ENCODE measurements at regions not wholly inside any gene's neighbourhood (a gene's known extent, or its start where the extent isn't known, plus 50 kb on each side); places are given as distances from the start of the nearest gene placed in this dataset.
A peak's percentile ranks its signal among the peaks of the same experiment; 100 is the strongest.

DNA sequence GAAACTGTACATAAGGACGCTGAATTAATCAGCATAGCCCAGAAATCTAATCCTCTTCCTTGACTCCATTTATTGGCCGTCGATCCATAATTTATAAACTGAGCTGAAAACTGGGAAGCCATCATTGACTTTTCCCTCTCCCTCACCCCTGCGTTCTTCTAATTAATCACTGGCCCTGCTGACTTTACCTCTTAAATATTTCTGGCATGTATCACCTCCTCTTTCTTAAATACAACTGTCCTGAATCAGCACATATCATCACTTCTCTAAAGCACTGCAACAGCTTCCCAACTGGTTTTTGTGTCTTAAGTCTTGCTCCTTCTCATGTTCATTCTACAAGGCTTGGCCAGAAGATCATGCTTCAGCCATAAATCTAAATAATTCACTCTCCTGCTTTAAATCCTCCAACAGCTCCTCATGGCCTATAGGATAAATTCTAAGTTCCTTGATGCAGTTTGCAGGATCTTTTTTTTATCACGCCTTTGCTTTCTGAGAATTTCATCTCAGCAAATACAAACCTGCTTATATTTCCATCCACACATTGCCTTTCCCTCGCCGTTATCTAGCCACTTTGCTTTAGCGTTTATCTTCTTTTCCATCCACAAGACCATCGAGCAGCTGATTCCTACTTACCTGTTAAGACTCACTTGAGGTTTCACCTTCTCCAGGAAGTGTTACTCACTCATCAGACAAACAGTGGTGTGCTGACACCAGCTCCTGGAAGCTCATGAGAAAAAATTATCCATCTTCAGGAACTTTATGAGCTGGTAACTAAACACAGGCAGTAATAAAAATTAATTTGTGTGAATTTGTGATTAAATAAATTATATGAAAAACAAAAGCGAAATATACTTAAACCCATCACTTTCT is 295.6 kb upstream of the FLRT2 start:
- no peak for DNase-seq

DNA sequence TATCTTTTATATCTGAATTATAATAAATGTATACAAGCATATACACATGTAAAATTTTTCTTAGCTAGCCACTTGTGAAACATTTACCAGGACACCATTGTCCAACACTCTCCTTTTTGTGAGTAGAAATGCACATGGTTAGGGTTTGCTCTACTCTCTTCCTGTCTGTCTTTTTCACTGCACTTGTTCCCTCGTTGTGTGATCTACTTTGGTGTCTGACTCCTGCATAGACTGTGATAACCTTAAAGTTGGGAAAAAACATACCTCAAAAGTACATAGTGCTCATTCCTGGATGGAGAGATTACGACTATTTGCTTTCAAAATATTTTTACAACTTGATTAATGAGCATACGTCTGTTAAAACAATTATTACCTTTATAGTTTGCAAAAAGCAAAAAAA is 294.1 kb upstream of the FLRT2 start:
- DNase-seq = no peak

GRCh38 chr14:85236296-85236695 is 293.6 kb upstream of the FLRT2 start:
- no peak for DNase-seq

GRCh38 chr14:85239791-85240190 is 290.2 kb upstream of the FLRT2 start:
- DNase-seq = no peak

GRCh38 chr14:85241022-85241855 is 288.7 kb upstream of the FLRT2 start:
- no peak for DNase-seq

- no peak for DNase-seq
Observed at GRCh38 chr14:85242666-85243065, 287.3 kb upstream of the FLRT2 start.

GRCh38 chr14:85243321-85243720 is 286.6 kb upstream of the FLRT2 start:
- DNase-seq = no peak

DNA sequence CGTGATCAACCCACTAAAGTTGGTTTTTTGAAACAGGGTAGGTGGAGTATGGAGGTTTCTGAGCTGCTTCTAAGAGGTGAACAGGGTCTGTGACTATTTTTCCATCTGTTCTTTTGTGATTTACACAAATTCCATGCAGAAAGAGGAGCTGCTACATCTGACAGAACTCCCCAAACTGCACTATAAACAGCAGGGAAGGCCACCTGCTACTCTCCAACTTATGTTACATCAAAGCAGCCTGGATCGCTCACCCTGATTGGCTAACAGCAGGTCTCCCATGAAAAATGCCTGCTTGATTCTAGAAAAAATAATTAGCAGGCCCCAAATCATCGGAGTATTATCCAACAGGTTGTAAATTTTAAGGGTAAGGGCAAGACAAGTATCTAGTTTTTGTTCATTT is 282.9 kb upstream of the FLRT2 start:
- no peak for DNase-seq

- no peak for DNase-seq
Observed at GRCh38 chr14:85248881-85249635, 280.9 kb upstream of the FLRT2 start.

DNA sequence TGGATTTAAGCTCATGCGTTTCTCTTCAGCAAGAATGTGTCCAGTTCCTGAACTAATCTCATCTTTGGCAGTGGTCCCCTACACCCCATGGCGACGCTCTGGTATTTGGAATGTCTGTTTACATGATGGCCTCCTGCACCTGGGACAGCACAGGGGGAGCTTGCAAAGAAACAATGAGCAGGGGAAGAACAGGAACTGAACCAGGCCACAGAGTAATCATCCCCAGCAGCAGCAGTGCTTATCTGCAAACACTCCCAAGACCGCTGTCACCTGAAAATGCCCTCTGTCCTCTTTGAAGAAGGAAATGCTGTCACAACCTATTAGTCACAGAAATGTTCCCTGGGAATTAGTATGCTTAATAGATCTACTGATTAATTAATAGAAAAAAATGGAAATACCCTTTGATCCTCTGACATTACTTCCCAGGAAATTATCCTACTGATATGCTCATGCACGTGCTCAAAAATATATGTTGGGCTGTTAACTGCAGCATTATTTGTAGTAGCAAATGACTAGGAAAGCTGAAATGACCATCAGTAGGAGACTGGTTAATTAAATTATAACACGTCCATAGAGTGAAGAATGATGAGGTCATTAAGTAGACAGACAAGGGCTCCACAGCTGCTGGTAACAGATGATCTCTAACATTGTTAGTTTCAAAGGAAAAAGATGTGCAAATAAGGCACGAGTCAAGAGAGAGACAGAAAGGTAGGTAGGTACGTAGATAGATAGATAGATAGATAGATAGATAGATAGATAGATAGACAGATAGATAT is 279.3 kb upstream of the FLRT2 start:
- peak; percentile 5 to 36 for DNase-seq

DNA sequence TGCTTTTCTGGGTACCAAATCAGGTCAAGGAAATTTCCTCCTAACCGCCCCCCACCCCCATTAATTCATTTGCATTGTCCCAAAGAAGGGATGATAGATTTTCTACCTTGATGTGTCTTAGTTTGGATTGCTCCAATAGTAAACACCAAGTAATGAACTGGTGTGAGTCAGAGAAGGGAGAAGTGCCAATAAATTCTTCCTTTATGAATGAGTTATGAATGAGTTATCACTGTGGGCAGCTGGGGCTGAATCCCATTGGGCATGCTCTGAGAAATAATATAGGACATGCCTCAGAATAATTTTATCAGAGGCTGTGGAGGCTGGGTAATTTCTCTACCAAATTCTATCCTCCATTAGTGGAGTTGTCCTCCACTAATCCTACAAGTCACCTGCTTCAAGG is 277.9 kb upstream of the FLRT2 start:
- no peak for DNase-seq

- no peak for DNase-seq
Observed at GRCh38 chr14:85254711-85255110, 275.2 kb upstream of the FLRT2 start.

- DNase-seq = no peak
Observed at GRCh38 chr14:85257287-85257686, 272.7 kb upstream of the FLRT2 start.

- DNase-seq = no peak
Observed at GRCh38 chr14:85263916-85264675, 265.8 kb upstream of the FLRT2 start.

DNA sequence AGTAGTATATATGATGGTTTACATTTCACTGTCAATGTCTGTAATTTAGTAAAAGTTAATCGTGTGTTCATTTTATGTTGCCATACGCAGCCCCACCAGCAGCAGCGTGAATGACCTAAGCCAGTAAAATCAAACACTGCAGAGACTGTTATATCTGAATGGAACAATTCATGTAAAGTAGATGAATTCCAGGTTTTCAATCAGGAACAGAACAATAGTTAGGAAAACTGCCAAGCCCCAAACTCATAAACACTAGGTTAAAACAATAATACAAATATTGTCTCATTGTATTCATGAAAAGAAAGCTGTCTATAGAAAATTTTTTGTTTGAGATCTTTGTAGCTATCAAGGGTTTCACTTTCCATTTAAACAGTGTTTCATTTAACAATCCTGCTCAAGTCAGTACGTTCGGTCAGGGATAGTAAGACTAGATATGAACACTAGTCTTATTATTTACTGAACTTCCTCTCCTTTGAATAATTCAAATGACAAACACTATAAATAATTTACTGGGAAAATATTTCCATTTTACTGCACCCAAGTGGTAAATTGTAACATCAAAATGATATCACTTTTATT is 256.8 kb upstream of the FLRT2 start:
- no peak for DNase-seq

DNA sequence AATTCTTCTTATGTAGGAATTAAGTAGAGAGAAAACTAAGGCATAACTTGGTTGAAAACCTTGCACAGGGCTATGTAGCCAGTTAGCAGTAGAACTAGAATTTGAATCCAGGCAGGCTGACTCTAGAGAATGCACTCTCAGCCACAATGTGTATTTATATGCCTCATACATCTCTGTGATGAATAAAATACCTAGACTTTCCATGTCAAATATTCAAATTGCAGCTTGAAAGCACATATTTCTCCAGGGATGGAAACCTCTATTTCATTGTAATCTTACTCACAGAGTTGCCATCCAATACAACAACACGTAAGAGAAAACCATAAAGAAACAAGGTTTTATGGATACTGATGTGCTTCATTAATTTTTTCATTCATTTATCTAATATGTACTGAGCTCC is 256.0 kb upstream of the FLRT2 start:
- DNase-seq = no peak

GRCh38 chr14:85276161-85276978 is 253.6 kb upstream of the FLRT2 start:
- DNase-seq = no peak

GRCh38 chr14:85276979-85277228 is 253.0 kb upstream of the FLRT2 start:
- no peak for DNase-seq

DNA sequence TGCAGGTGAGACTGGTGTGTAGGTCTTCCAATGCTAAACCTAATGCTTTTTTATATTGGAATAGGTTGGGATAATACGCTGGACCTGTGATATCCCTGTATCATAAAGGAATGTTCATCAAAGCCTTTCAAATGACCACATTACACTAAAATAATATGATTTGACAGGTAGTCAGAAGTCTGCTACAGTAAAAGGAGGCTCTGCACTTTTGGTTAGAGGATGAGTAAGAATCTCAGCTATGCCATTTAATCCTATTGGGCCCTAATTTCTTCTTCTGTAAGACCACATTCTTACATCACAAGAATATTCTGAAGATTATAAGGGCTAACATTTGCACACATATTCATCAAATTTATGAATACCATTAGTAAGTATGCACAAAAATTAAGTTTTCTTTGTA is 250.5 kb upstream of the FLRT2 start:
- DNase-seq = no peak

- no peak for DNase-seq
Observed at GRCh38 chr14:85280074-85280473, 249.9 kb upstream of the FLRT2 start.

- DNase-seq = no peak
Observed at GRCh38 chr14:85281921-85282320, 248.0 kb upstream of the FLRT2 start.

All from NCI-H1930 (cell line).